NAMALWA (cell line): ENCODE measurements at regions not wholly inside any gene's neighbourhood (a gene's known extent, or its start where the extent isn't known, plus 50 kb on each side); places are given as distances from the start of the nearest gene placed in this dataset.
"Not testable (repeated sequence)": the region's sequence is repeated elsewhere in the genome, so short reads cannot be mapped to it uniquely, and the experiment has no call there.

ENCODE experiments used
- DNase-seq: peaks from one replicate; pipeline ENCODE4 v3.0.0-alpha.2; 2015; ENCODE audit warnings: low spot score

- not testable (repeated sequence) for DNase-seq
Measured at GRCh38 chrX:123788193-123788592, 55.3 kb upstream of the THOC2 start.

- no peak for DNase-seq
Measured at GRCh38 chrX:123788744-123789143, 55.9 kb upstream of the THOC2 start.

GRCh38 chrX:123797543-123798447 is 62.1 kb upstream of the XIAP start:
- no peak for DNase-seq

- not testable (repeated sequence) for DNase-seq
Measured at GRCh38 chrX:123798706-123799430, 61.0 kb upstream of the XIAP start.

GRCh38 chrX:123801901-123802300 is 58.0 kb upstream of the XIAP start:
- DNase-seq: no peak

DNA sequence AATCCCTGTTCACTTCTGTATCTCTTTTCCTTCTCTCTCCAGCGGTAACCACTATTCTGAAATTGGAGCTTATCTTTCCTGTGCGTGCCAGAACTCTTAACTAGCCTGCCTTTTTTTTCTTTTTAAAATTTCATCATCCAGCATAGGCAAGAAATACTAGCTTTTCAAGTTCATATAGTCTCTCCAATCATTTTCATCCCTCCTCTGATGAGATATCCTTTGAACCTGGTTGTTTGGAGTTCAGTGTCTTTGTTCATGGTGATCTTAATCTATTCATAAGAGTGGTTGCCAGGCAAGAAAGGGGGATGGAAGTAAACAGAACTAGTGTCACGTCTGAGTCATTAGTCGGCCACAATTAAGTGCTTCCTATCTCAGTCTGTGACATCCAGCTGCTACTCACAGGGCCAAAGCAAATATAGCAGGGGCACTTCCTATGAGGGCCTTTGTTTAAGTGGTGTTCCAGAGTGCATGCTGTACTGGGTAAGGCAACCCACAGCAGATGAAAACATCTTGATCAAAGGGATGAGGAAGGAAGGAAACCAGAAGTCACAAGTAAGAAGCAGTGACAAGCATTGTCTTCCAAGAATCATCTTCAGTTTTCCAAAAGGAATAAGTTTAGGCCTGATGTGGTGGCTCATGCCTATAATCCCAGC is 56.4 kb upstream of the XIAP start:
- peak; percentile 17 for DNase-seq

- DNase-seq: not testable (repeated sequence)
Measured at GRCh38 chrX:123803984-123804365, 55.9 kb upstream of the XIAP start.

DNA sequence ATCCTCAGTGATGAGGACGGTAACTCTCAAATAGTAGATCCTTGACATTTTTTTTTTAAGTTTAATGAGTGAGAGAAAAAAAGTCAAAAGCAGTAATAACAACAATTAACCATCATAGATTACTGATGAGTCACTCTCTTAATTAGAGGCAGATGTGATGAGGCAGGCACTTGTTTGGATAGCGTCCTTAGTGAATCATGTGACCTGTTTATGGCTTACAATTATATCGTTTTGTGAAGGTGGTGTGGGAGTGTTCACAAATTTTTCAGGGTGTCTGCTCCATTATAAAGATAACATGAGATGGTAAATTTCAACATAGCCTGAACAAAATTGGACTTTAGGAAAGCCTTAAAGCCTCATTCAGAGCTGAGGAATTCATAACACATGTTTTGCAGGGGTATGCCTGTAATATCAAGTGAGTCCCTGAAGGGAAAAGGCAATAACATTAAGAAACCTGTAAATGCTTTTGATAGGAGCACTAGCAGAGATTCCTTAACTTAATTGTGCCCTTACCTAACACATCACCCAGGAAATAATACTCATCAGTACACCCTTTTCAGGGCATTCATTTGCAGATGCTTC is 51.9 kb upstream of the XIAP start:
- DNase-seq: no peak

DNA sequence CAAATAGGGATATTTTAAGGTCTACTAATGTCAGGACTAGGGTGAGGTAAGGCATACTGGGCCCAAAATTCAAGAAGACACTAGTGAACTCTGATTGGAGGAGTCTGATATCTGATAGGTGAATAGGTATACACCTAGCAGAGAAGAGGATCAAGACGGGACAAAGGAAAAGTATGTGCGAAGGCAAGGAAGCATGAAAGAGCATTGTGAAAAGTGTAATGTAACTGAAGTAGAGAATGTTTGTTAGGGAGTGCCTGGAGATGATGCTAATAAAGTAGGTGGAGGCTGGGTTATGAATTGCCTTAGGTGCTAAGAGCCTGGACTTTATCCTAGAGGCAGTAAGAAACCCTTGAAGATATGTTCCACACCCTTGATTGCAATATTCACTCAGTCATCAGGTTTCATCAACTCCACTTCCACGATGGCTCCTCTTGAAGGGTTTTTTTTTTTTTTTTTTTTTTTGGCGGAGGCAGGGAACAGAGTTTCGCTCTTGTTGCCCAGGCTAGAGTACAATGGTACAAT is 49.9 kb upstream of the XIAP start:
- no peak for DNase-seq
